Mesothelial cell of epicardium (in vitro differentiated cells): ENCODE measurements at regions not wholly inside any gene's neighbourhood (a gene's known extent, or its start where the extent isn't known, plus 50 kb on each side); places are given as distances from the start of the nearest gene placed in this dataset.

Experiments used
- DNase-seq, 2 experiments: peaks; one replicate each; pipeline ENCODE4 v3.0.0; 2021; ENCODE audit warnings: low spot score in 2 of 2; ENCODE audit not compliant: unreplicated experiment in 2 of 2
- H3K27ac Mint-ChIP-seq: 2 replicates; pipeline ENCODE4 v1.8.0; 2021; ENCODE audit warnings: mixed read lengths
- H3K27me3 Mint-ChIP-seq: 2 replicates; pipeline ENCODE4 v1.8.0; 2021; ENCODE audit warnings: low read depth, mixed read lengths
- H3K36me3 Mint-ChIP-seq: 2 replicates; pipeline ENCODE4 v1.8.0; 2021; ENCODE audit warnings: mixed read lengths
- H3K4me1 Mint-ChIP-seq: 2 replicates; pipeline ENCODE4 v1.8.0; 2021; ENCODE audit warnings: mixed read lengths
- H3K4me3 Mint-ChIP-seq: 2 replicates; pipeline ENCODE4 v1.8.0; 2021; ENCODE audit warnings: mild to moderate bottlenecking, moderate library complexity, mixed read lengths
- H3K9me3 Mint-ChIP-seq: 2 replicates; pipeline ENCODE4 v1.8.0; 2021; ENCODE audit warnings: mixed read lengths
- TF ChIP-seq, protein P1 (sequence below): fragments of 200-600 bp; sonication (generic); IDR thresholded peaks from one replicate; pipeline ENCODE4 v1.5.0; 2021; ENCODE audit warnings: antibody characterized with exemption; ENCODE audit not compliant: unreplicated experiment

DNA sequence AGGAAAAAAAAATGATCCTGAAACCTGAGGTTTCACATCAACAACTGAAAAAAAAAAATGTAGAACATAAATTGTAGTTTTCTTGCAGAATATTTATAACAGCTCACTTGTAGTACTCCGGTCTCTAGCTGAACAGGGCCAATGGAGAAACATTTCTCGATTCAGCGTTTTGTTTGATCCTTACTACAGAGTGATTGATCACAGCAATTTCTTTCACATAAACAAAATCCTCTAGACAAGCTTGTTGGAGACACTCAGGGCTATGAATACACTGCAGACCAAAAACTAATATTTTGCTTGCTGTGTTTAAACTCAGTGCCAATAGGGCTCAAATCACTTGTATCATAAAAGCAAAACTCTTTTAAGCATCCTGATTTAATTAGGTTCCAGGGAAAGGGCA lies 127.0 kb upstream of the CNTN6 start:
- H3K4me1 Mint-ChIP-seq: peaks cover 25% of the 10 kb centered on the region
- H3K27ac Mint-ChIP-seq: no peak overlapping the region
- H3K4me3 Mint-ChIP-seq: no peak overlapping the region
- DNase-seq: no peak
- peaks cover 2% of the 10 kb centered on the region for H3K36me3 Mint-ChIP-seq
- H3K9me3 Mint-ChIP-seq: peaks cover 6% of the 10 kb centered on the region
- H3K27me3 Mint-ChIP-seq: no peaks in the 10 kb centered on the region
- TF ChIP-seq, protein P1, sequence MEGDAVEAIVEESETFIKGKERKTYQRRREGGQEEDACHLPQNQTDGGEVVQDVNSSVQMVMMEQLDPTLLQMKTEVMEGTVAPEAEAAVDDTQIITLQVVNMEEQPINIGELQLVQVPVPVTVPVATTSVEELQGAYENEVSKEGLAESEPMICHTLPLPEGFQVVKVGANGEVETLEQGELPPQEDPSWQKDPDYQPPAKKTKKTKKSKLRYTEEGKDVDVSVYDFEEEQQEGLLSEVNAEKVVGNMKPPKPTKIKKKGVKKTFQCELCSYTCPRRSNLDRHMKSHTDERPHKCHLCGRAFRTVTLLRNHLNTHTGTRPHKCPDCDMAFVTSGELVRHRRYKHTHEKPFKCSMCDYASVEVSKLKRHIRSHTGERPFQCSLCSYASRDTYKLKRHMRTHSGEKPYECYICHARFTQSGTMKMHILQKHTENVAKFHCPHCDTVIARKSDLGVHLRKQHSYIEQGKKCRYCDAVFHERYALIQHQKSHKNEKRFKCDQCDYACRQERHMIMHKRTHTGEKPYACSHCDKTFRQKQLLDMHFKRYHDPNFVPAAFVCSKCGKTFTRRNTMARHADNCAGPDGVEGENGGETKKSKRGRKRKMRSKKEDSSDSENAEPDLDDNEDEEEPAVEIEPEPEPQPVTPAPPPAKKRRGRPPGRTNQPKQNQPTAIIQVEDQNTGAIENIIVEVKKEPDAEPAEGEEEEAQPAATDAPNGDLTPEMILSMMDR: no peak

GRCh38 chr3:966341-966740 lies 126.5 kb upstream of the CNTN6 start:
- Mint-ChIP-seq H3K4me1 (peaks cover 25% of the 10 kb centered on the region), H3K27ac (no peak overlapping the region), H3K4me3 (no peak overlapping the region), H3K27me3 (no peaks in the 10 kb centered on the region), H3K36me3 (peaks cover 2% of the 10 kb centered on the region), H3K9me3 (peaks cover 11% of the 10 kb centered on the region)
- DNase-seq: no peak
- TF ChIP-seq, protein P1: no peak

DNA sequence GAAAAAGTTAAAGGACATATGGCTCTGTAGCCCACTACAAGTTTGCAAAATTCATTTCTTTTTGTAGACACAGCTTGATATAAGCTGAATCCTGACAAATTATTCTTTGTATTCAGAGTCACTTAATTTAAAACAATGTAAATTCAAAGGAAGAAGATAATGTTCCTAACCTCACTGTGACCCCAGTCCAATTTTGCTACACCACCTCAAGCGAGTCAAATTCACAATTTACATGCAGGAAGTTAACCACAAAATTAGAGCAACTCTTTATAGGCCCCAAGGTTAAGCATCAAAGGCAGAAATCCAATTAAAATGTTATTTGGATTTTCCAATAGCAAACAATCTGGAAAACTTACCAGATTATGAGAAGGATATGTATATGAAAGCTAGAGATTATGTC lies 119.5 kb upstream of the CNTN6 start:
- Mint-ChIP-seq H3K9me3 (peaks cover 26% of the 10 kb centered on the region), H3K4me3 (no peak overlapping the region), H3K27ac (no peak overlapping the region), H3K4me1 (peaks cover 4% of the 10 kb centered on the region), H3K36me3 (peaks cover 11% of the 10 kb centered on the region), H3K27me3 (no peaks in the 10 kb centered on the region)
- TF ChIP-seq, protein P1: no peak
- no peak for DNase-seq

DNA sequence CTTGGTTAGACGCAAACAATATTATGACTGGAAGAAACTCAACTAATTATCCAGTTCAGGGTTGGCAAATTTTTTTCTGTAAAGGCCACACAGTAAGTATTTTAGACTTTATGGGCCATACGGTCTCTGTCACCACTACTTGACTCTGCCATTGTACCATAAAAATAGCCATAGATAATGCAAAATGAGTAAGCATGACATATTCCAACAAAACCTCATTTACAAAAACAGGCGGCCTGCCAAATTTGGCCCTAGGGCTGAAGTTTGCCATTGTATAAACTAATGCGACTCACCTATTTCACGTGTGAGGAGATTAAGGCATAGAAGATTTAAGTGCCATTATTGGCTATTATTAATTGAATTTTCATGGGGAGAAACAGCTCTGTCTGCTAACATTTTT lies 116.8 kb upstream of the CNTN6 start:
- no peak overlapping the region for H3K4me3 Mint-ChIP-seq
- peaks cover 35% of the 10 kb centered on the region for H3K9me3 Mint-ChIP-seq
- DNase-seq: no peak
- H3K27me3 Mint-ChIP-seq: no peaks in the 10 kb centered on the region
- no peaks in the 10 kb centered on the region for H3K4me1 Mint-ChIP-seq
- TF ChIP-seq, protein P1: no peak
- H3K36me3 Mint-ChIP-seq: peaks cover 12% of the 10 kb centered on the region
- no peak overlapping the region for H3K27ac Mint-ChIP-seq

- TF ChIP-seq, protein P1: no peak
- H3K27me3 Mint-ChIP-seq: no peaks in the 10 kb centered on the region
- H3K9me3 Mint-ChIP-seq: peaks cover 42% of the 10 kb centered on the region
- no peak overlapping the region for H3K4me3 Mint-ChIP-seq
- peaks cover 2% of the 10 kb centered on the region for H3K36me3 Mint-ChIP-seq
- no peaks in the 10 kb centered on the region for H3K4me1 Mint-ChIP-seq
- DNase-seq: no peak
- no peak overlapping the region for H3K27ac Mint-ChIP-seq
Measured at GRCh38 chr3:981156-981555, 111.7 kb upstream of the CNTN6 start.

- TF ChIP-seq, protein P1: no peak
- Mint-ChIP-seq H3K4me1 (no peaks in the 10 kb centered on the region), H3K36me3 (no peaks in the 10 kb centered on the region), H3K9me3 (peaks cover 36% of the 10 kb centered on the region), H3K4me3 (no peak overlapping the region), H3K27me3 (no peaks in the 10 kb centered on the region), H3K27ac (no peak overlapping the region)
- no peak for DNase-seq
Measured at GRCh38 chr3:988785-989184, 104.0 kb upstream of the CNTN6 start.
